OCI-LY1 (cell line): ENCODE measurements at regions not wholly inside any gene's neighbourhood (a gene's known extent, or its start where the extent isn't known, plus 50 kb on each side); places are given as distances from the start of the nearest gene placed in this dataset.

ENCODE experiments used
- CTCF ChIP-seq: fragments of 200-600 bp; sonication (generic), shearing (Covaris generic); IDR thresholded peaks from 2 replicates; pipeline ENCODE4 v1.5.1; 2017; ENCODE audit warnings: mild to moderate bottlenecking, antibody characterized with exemption, low read length, moderate library complexity, mixed read lengths
- EZH2 ChIP-seq: fragments of 200-600 bp; sonication (generic), shearing (Covaris generic); IDR thresholded peaks from 2 replicates; pipeline ENCODE4 v1.8.0; 2017; ENCODE audit warnings: borderline replicate concordance, mixed run types, mild to moderate bottlenecking, antibody characterized with exemption, low read length, moderate library complexity, mixed read lengths

DNA sequence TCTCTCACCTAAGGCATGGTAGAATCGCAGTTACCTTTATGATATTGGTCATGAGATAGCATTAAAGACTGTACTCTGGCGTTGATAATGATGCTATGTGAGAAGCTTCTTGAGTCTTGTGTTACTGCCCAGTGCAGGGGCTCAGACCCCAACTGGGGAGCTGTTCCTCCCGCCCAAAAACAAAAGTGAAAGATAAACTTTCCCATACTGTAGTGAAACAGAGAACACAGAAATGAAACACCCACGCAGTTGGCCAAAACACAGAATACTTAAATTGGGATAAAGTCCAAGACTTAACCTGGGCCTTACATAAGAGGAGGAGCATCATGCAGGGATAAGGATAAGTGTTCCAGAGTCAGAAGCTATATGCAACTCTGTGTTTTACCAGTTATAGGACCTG lies 130.6 kb downstream of the HHIPL2 start:
- no peak for TF ChIP-seq CTCF
- no peak for TF ChIP-seq EZH2
